ENCODE measurements at regions not wholly inside any gene's neighbourhood (a gene's known extent, or its start where the extent isn't known, plus 50 kb on each side); places are given as distances from the start of the nearest gene placed in this dataset.

- no peak overlapping the region for H2AFZ ChIP-seq (ENCODE audit: low read length)
Observed at GRCh38 chr21:14825514-14825974, 239.3 kb downstream of the NRIP1 start.

More at GRCh38 chr21:14825514-14825974, 239.3 kb downstream of the NRIP1 start:
- no peak overlapping the region for H4K91ac ChIP-seq (ENCODE audit: insufficient read length, low read depth, low read length)
- no peak overlapping the region for H3K9ac ChIP-seq (ENCODE audit: extremely low read depth, insufficient read length, low read length)
- H2BK120ac ChIP-seq (ENCODE audit: low read depth, low read length, poor library complexity, severe bottlenecking) = no peak overlapping the region
- no peaks in the 10 kb centered on the region for H3K79me1 ChIP-seq (ENCODE audit: insufficient read depth, low read depth, low read length, poor library complexity, severe bottlenecking)
- H4K8ac ChIP-seq (replicated peaks; ENCODE audit: insufficient read length, low read depth, low read length) = no peak overlapping the region
- H3K4me2 ChIP-seq (ENCODE audit: insufficient read depth, insufficient read length, low read length) = no peak overlapping the region
- H4K20me1 ChIP-seq (ENCODE audit: control insufficient read depth, insufficient read depth, insufficient read length) = no peaks in the 10 kb centered on the region
- TF ChIP-seq CTCF (conservative IDR thresholded peaks at IDR 0.05) = no peak
- no peaks in the 10 kb centered on the region for H3K9me3 ChIP-seq (ENCODE audit: control insufficient read depth, low read depth, low read length)
- no peak overlapping the region for H3K18ac ChIP-seq (ENCODE audit: insufficient read length, low read depth, low read length)
- H3K56ac ChIP-seq (ENCODE audit: insufficient read length, low read depth, low read length) = no peak overlapping the region
- DNase-seq = no peak
- Mint-ChIP-seq H3K4me3 (no peak overlapping the region), H3K9me3 (no peaks in the 10 kb centered on the region), H3K36me3 (ENCODE audit: insufficient read depth in 1 of 3, low read depth in 3 of 3) (no peaks in the 10 kb centered on the region), H3K27ac (no peak overlapping the region), H3K27me3 (ENCODE audit: low read depth) (no peaks in the 10 kb centered on the region), H3K4me1 (peaks cover 0 to under 1% of the 10 kb centered on the region in 2 experiments; a peak in 1 of 4 replicates)
- no peak overlapping the region for H3K27ac ChIP-seq (ENCODE audit: insufficient read length, low read depth, low read length)
- H2BK15ac ChIP-seq (ENCODE audit: low read depth, low read length) = no peak overlapping the region
- H3K23ac ChIP-seq (ENCODE audit: insufficient read length, low read depth, low read length) = no peak overlapping the region
- no peaks in the 10 kb centered on the region for H3K79me2 ChIP-seq (ENCODE audit: insufficient read depth, low read length)
- H3K27me3 ChIP-seq (ENCODE audit: insufficient read depth, low read length) = no peaks in the 10 kb centered on the region
- peaks cover under 1% of the 10 kb centered on the region; the same call in 1 of the 2 replicates for H3K4me1 ChIP-seq (ENCODE audit: insufficient read depth, low read length)
- H3K14ac ChIP-seq (ENCODE audit: insufficient read depth, low read length) = no peak overlapping the region
- H2BK12ac ChIP-seq (ENCODE audit: insufficient read length, low read depth, low read length) = no peak overlapping the region
- no peak overlapping the region for H2AK5ac ChIP-seq (ENCODE audit: insufficient read length, low read length)
- H2BK5ac ChIP-seq (ENCODE audit: insufficient read length, low read length) = no peak overlapping the region
- no peak overlapping the region for H3T11ph ChIP-seq (ENCODE audit: low read length)
- no peak overlapping the region for H2BK20ac ChIP-seq (ENCODE audit: low read depth, low read length, poor library complexity, severe bottlenecking)
- no peak overlapping the region for H3K4ac ChIP-seq (ENCODE audit: low read depth, low read length)
- H3K23me2 ChIP-seq (ENCODE audit: insufficient read length, low read depth, low read length, poor library complexity, severe bottlenecking) = no peaks in the 10 kb centered on the region
- H4K5ac ChIP-seq (ENCODE audit: insufficient read length, low read depth, low read length) = no peak overlapping the region
- no CpG with 5 or more reads among the region's 3 CpGs for WGBS (ENCODE audit: extremely low coverage, insufficient read length, low lambda C conversion rate)

Measured in H9 (cell line).